ENCODE measurements at regions not wholly inside any gene's neighbourhood (a gene's known extent, or its start where the extent isn't known, plus 50 kb on each side); places are given as distances from the start of the nearest gene placed in this dataset.
"Not testable (repeated sequence)": the region's sequence is repeated elsewhere in the genome, so short reads cannot be mapped to it uniquely, and the experiment has no call there.

GRCh38 chr13:76829572-76830327 is 56.5 kb downstream of the KCTD12 start:
- peak; percentile 44 for DNase-seq (ENCODE audit: low spot score)

GRCh38 chr13:76828316-76828741 is 57.9 kb downstream of the KCTD12 start:
- peak; percentile 62 for DNase-seq (ENCODE audit: low spot score)

- DNase-seq (ENCODE audit: low spot score), result no peak
Observed at GRCh38 chr13:76826527-76826926, 59.7 kb downstream of the KCTD12 start.

GRCh38 chr13:76825430-76825829 is 60.8 kb downstream of the KCTD12 start:
- no peak for DNase-seq (ENCODE audit: low spot score)

- DNase-seq (ENCODE audit: low spot score), result no peak
Observed at GRCh38 chr13:76823969-76824368, 62.2 kb downstream of the KCTD12 start.

- peak; percentile 63 for DNase-seq (ENCODE audit: low spot score)
Observed at GRCh38 chr13:76822698-76823267, 63.4 kb downstream of the KCTD12 start.

- DNase-seq (ENCODE audit: low spot score), result not testable (repeated sequence)
Observed at GRCh38 chr13:76821222-76821621, 65.0 kb downstream of the KCTD12 start.

GRCh38 chr13:76820759-76821158 is 65.4 kb downstream of the KCTD12 start:
- DNase-seq (ENCODE audit: low spot score), result no peak

- DNase-seq (ENCODE audit: low spot score), result no peak
Observed at GRCh38 chr13:76816394-76816793, 69.8 kb downstream of the KCTD12 start.

GRCh38 chr13:76815344-76815743 is 70.9 kb downstream of the KCTD12 start:
- DNase-seq (ENCODE audit: low spot score), result no peak

- peak; percentile 22 for DNase-seq (ENCODE audit: low spot score)
Observed at GRCh38 chr13:76813891-76814290, 72.3 kb downstream of the KCTD12 start.

GRCh38 chr13:76813000-76813691 is 73.1 kb downstream of the KCTD12 start:
- DNase-seq (ENCODE audit: low spot score), result no peak

GRCh38 chr13:76812206-76812897 is 73.9 kb downstream of the KCTD12 start:
- no peak for DNase-seq (ENCODE audit: low spot score)

- DNase-seq (ENCODE audit: low spot score), result no peak
Observed at GRCh38 chr13:76809389-76809788, 76.8 kb downstream of the KCTD12 start.

GRCh38 chr13:76808927-76809326 is 77.3 kb downstream of the KCTD12 start:
- DNase-seq (ENCODE audit: low spot score), result no peak

GRCh38 chr13:76804801-76805200 is 81.4 kb downstream of the KCTD12 start:
- DNase-seq (ENCODE audit: low spot score), result no peak

- DNase-seq (ENCODE audit: low spot score), result no peak
Observed at GRCh38 chr13:76803831-76804230, 82.4 kb downstream of the KCTD12 start.

GRCh38 chr13:76800943-76801342 is 85.3 kb downstream of the KCTD12 start:
- DNase-seq (ENCODE audit: low spot score), result no peak

GRCh38 chr13:76799696-76800095 is 86.5 kb downstream of the KCTD12 start:
- DNase-seq (ENCODE audit: low spot score), result peak; percentile 88

- DNase-seq (ENCODE audit: low spot score), result peak; percentile 22
Observed at GRCh38 chr13:76798037-76798436, 88.2 kb downstream of the KCTD12 start.

GRCh38 chr13:76797361-76797760 is 88.8 kb downstream of the KCTD12 start:
- DNase-seq (ENCODE audit: low spot score), result no peak

- DNase-seq (ENCODE audit: low spot score), result no peak
Observed at GRCh38 chr13:76796851-76797250, 89.4 kb downstream of the KCTD12 start.

All from kidney tubule cell (primary cell).